ENCODE measurements at regions not wholly inside any gene's neighbourhood (a gene's known extent, or its start where the extent isn't known, plus 50 kb on each side); places are given as distances from the start of the nearest gene placed in this dataset.

GRCh38 chr10:28387140-28387539 lies 84.3 kb upstream of the MPP7 start:
- H3K36me3 ChIP-seq (ENCODE audit: low read depth), result no peaks in the 10 kb centered on the region
- peaks cover 5% of the 10 kb centered on the region for H3K4me1 ChIP-seq (ENCODE audit: insufficient read depth, poor library complexity, severe bottlenecking)
- H3K9me3 ChIP-seq (ENCODE audit: severe bottlenecking), result no peaks in the 10 kb centered on the region
- H3K27ac ChIP-seq (ENCODE audit: poor library complexity, severe bottlenecking), result no peak overlapping the region
- no peaks in the 10 kb centered on the region for H3K27me3 ChIP-seq (ENCODE audit: insufficient read depth, poor library complexity, severe bottlenecking)
- H3K4me3 ChIP-seq (ENCODE audit: severe bottlenecking), result no peak overlapping the region
- no peak for DNase-seq (ENCODE audit: low spot score)
- peak; percentile 92 for ATAC-seq (ENCODE audit: low read depth)
- no peak for TF ChIP-seq CTCF (IDR thresholded peaks at IDR 0.05; ENCODE audit: poor library complexity, severe bottlenecking)

- DNase-seq (ENCODE audit: low spot score), result no peak
- no peaks in the 10 kb centered on the region for H3K27me3 ChIP-seq (ENCODE audit: insufficient read depth, poor library complexity, severe bottlenecking)
- H3K4me1 ChIP-seq (ENCODE audit: insufficient read depth, poor library complexity, severe bottlenecking), result peaks cover 5% of the 10 kb centered on the region
- no peak for TF ChIP-seq CTCF (IDR thresholded peaks at IDR 0.05; ENCODE audit: poor library complexity, severe bottlenecking)
- no peaks in the 10 kb centered on the region for H3K9me3 ChIP-seq (ENCODE audit: severe bottlenecking)
- H3K36me3 ChIP-seq (ENCODE audit: low read depth), result no peaks in the 10 kb centered on the region
- H3K4me3 ChIP-seq (ENCODE audit: severe bottlenecking), result no peak overlapping the region
- no peak for ATAC-seq (ENCODE audit: low read depth)
- H3K27ac ChIP-seq (ENCODE audit: poor library complexity, severe bottlenecking), result no peak overlapping the region
Measured at GRCh38 chr10:28391283-28391682, 88.4 kb upstream of the MPP7 start.

- TF ChIP-seq CTCF (IDR thresholded peaks at IDR 0.05; ENCODE audit: poor library complexity, severe bottlenecking), result peak; percentile 95
- Histone ChIP-seq H3K36me3 (ENCODE audit: low read depth) (no peaks in the 10 kb centered on the region), H3K9me3 (ENCODE audit: severe bottlenecking) (no peaks in the 10 kb centered on the region), H3K27ac (ENCODE audit: poor library complexity, severe bottlenecking) (no peak overlapping the region), H3K4me1 (ENCODE audit: insufficient read depth, poor library complexity, severe bottlenecking) (no peaks in the 10 kb centered on the region), H3K4me3 (ENCODE audit: severe bottlenecking) (no peak overlapping the region), H3K27me3 (ENCODE audit: insufficient read depth, poor library complexity, severe bottlenecking) (no peaks in the 10 kb centered on the region)
- DNase-seq (ENCODE audit: low spot score) (no peak), ATAC-seq (ENCODE audit: low read depth) (peak; percentile 88)
Measured at GRCh38 chr10:28393956-28394568, 91.2 kb upstream of the MPP7 start.

GRCh38 chr10:28396331-28396730 lies 93.5 kb upstream of the MPP7 start:
- no peak overlapping the region for H3K27ac ChIP-seq (ENCODE audit: poor library complexity, severe bottlenecking)
- ATAC-seq (ENCODE audit: low read depth), result no peak

More at GRCh38 chr10:28396331-28396730, 93.5 kb upstream of the MPP7 start:
- DNase-seq (ENCODE audit: low spot score), result no peak
- no peaks in the 10 kb centered on the region for H3K27me3 ChIP-seq (ENCODE audit: insufficient read depth, poor library complexity, severe bottlenecking)
- H3K9me3 ChIP-seq (ENCODE audit: severe bottlenecking), result no peaks in the 10 kb centered on the region
- no peak for TF ChIP-seq CTCF (IDR thresholded peaks at IDR 0.05; ENCODE audit: poor library complexity, severe bottlenecking)
- no peaks in the 10 kb centered on the region for H3K4me1 ChIP-seq (ENCODE audit: insufficient read depth, poor library complexity, severe bottlenecking)
- H3K36me3 ChIP-seq (ENCODE audit: low read depth), result no peaks in the 10 kb centered on the region
- no peak overlapping the region for H3K4me3 ChIP-seq (ENCODE audit: severe bottlenecking)
